Globus pallidus (tissue), 1 donor: ENCODE measurements at regions not wholly inside any gene's neighbourhood (a gene's known extent, or its start where the extent isn't known, plus 50 kb on each side); places are given as distances from the start of the nearest gene placed in this dataset.
A peak's percentile ranks its signal among the peaks of the same experiment; 100 is the strongest.
"Not testable (repeated sequence)": the region's sequence is repeated elsewhere in the genome, so short reads cannot be mapped to it uniquely, and the experiment has no call there.

Experiments used
- DNase-seq: peaks from one replicate; pipeline ENCODE4 v3.0.0-alpha.2; 2015; ENCODE audit warnings: low spot score

- DNase-seq: no peak
Observed at GRCh38 chr6:22106961-22107360, 189.9 kb downstream of the PRL start.

GRCh38 chr6:22108199-22108598 is 188.6 kb downstream of the PRL start:
- DNase-seq: no peak

GRCh38 chr6:22110061-22110460 is 186.8 kb downstream of the PRL start:
- DNase-seq: no peak

GRCh38 chr6:22112461-22112860 is 184.4 kb downstream of the PRL start:
- DNase-seq: no peak

GRCh38 chr6:22113026-22113766 is 183.6 kb downstream of the PRL start:
- DNase-seq: no peak

- DNase-seq: no peak
Observed at GRCh38 chr6:22115559-22115958, 181.3 kb downstream of the PRL start.

GRCh38 chr6:22117631-22118030 is 179.2 kb downstream of the PRL start:
- DNase-seq: no peak

GRCh38 chr6:22119500-22119899 is 177.3 kb downstream of the PRL start:
- no peak for DNase-seq

GRCh38 chr6:22124756-22125155 is 172.1 kb downstream of the PRL start:
- DNase-seq: no peak

GRCh38 chr6:22126910-22127309 is 169.9 kb downstream of the PRL start:
- DNase-seq: no peak

GRCh38 chr6:22129751-22130150 is 167.1 kb downstream of the PRL start:
- no peak for DNase-seq

GRCh38 chr6:22132656-22133055 is 164.2 kb downstream of the PRL start:
- no peak for DNase-seq

- no peak for DNase-seq
Observed at GRCh38 chr6:22133357-22133756, 163.5 kb downstream of the PRL start.

- no peak for DNase-seq
Observed at GRCh38 chr6:22134308-22134707, 162.5 kb downstream of the PRL start.

- DNase-seq: no peak
Observed at GRCh38 chr6:22135395-22135794, 161.4 kb downstream of the PRL start.

GRCh38 chr6:22140736-22141135 is 156.1 kb downstream of the PRL start:
- DNase-seq: not testable (repeated sequence)

- DNase-seq: no peak
Observed at GRCh38 chr6:22141241-22141745, 155.5 kb downstream of the PRL start.

- no peak for DNase-seq
Observed at GRCh38 chr6:22142856-22143255, 154.0 kb downstream of the PRL start.

- DNase-seq: no peak
Observed at GRCh38 chr6:22145376-22145775, 151.5 kb downstream of the PRL start.

GRCh38 chr6:22145823-22146677 is 150.8 kb downstream of the PRL start:
- peak; percentile 93 for DNase-seq

GRCh38 chr6:22146678-22146930 is 150.2 kb downstream of the PRL start:
- DNase-seq: peak; percentile 45

- DNase-seq: peak; percentile 61
Observed at GRCh38 chr6:22146931-22147701, 149.7 kb downstream of the PRL start.
